Caco-2 (cell line): ENCODE measurements at regions not wholly inside any gene's neighbourhood (a gene's known extent, or its start where the extent isn't known, plus 50 kb on each side); places are given as distances from the start of the nearest gene placed in this dataset.

Experiments
- BruUV-seq: library from RNA; stranded (reverse); fragments of 400-500 nt; replicated peaks from 2 replicates; lab custom pipeline; 2021; lab: Mats Ljungman, UMichigan
- CTCF ChIA-PET: fragments of 300-600 bp; sonication (Branson Sonifier 250); formaldehyde crosslinking; loops from one replicate; lab custom pipeline; 2022; ENCODE audit warnings: antibody characterized with exemption; lab: Charles Lee
- POLR2A ChIA-PET: fragments of 300-600 bp; sonication (Branson Sonifier 250); formaldehyde crosslinking; loops from one replicate; lab custom pipeline; 2022; ENCODE audit warnings: antibody characterized with exemption; lab: Charles Lee
- DNase-seq, 2 experiments: peaks; one replicate each; pipeline versions ENCODE4 v3.0.0 to v3.0.0-alpha.2; 2020 to 2022
- H3K27me3 ChIP-seq: replicated peaks from 2 replicates; pipeline ENCODE4 v1.6.0; 2011; ENCODE audit warnings: low read length; ENCODE audit not compliant: control insufficient read depth, insufficient read depth
- H3K36me3 ChIP-seq: 2 replicates; pipeline ENCODE4 v1.5.1; 2011; ENCODE audit warnings: low read length; ENCODE audit not compliant: control insufficient read depth, insufficient read depth
- H3K4me1 ChIP-seq: fragments of 250-450 bp; sonication (Bioruptor Pico); 2 replicates; pipeline ENCODE4 v1.5.1; 2020; ENCODE audit warnings: mild to moderate bottlenecking
- H3K4me3 ChIP-seq: 2 replicates; pipeline ENCODE4 v1.5.1; 2011; ENCODE audit warnings: low read depth, mild to moderate bottlenecking, control low read depth, low read length
- H3K9me3 ChIP-seq: fragments of 250-450 bp; sonication (Bioruptor Pico); 2 replicates; pipeline ENCODE4 v1.5.1; 2020; ENCODE audit warnings: mild to moderate bottlenecking, moderate library complexity
- H3K27ac Mint-ChIP-seq: one replicate; pipeline ENCODE4 v1.8.0; 2022; ENCODE audit warnings: mixed read lengths; ENCODE audit not compliant: unreplicated experiment
- H3K27me3 Mint-ChIP-seq: one replicate; pipeline ENCODE4 v1.8.0; 2022; ENCODE audit warnings: mixed read lengths; ENCODE audit not compliant: insufficient read depth, unreplicated experiment
- H3K36me3 Mint-ChIP-seq: one replicate; pipeline ENCODE4 v1.8.0; 2022; ENCODE audit warnings: mild to moderate bottlenecking, mixed read lengths; ENCODE audit not compliant: insufficient read depth, unreplicated experiment
- H3K4me1 Mint-ChIP-seq: one replicate; pipeline ENCODE4 v1.8.0; 2022; ENCODE audit warnings: low read depth, mixed read lengths; ENCODE audit not compliant: unreplicated experiment
- H3K4me3 Mint-ChIP-seq: one replicate; pipeline ENCODE4 v1.8.0; 2022; ENCODE audit warnings: mild to moderate bottlenecking, moderate library complexity, mixed read lengths; ENCODE audit not compliant: unreplicated experiment
- H3K9me3 Mint-ChIP-seq: one replicate; pipeline ENCODE4 v1.8.0; 2022; ENCODE audit warnings: mixed read lengths; ENCODE audit not compliant: unreplicated experiment
- CTCF ChIP-seq, 2 experiments: fragments of 200-600 bp in 1 of 2; IDR thresholded peaks; 1 replicate in 1 of 2; 2 replicates in 1 of 2; pipeline versions ENCODE4 v1.5.1 to v1.8.0; 2011 to 2022; ENCODE audit warnings: antibody characterized with exemption in 1 of 2, control low read depth in 1 of 2, inconsistent platforms in 1 of 2, low read depth in 1 of 2, low read length in 1 of 2, mild to moderate bottlenecking in 1 of 2, moderate library complexity in 1 of 2; ENCODE audit not compliant: insufficient read depth in 1 of 2, severe bottlenecking in 1 of 2, unreplicated experiment in 1 of 2
- intact Hi-C: fragments of 100-400 bp; cut with micrococcal nuclease; formaldehyde crosslinking; loops from one replicate; pipeline ENCODE4 v1.10.0; 2022; ENCODE audit not compliant: unreplicated experiment

- H3K9me3 Mint-ChIP-seq, result no peaks in the 10 kb centered on the region
- DNase-seq, result no peak
- no peaks in the 10 kb centered on the region for H3K27me3 ChIP-seq
- ChIA-PET POLR2A (no interaction called here), CTCF (no interaction called here)
- intact Hi-C loops, result no loop called here
- H3K27ac Mint-ChIP-seq, result no peak overlapping the region
- H3K4me3 Mint-ChIP-seq, result no peak overlapping the region
- no peaks in the 10 kb centered on the region for H3K36me3 ChIP-seq
- no peaks in the 10 kb centered on the region for H3K9me3 ChIP-seq
- no peaks in the 10 kb centered on the region for H3K36me3 Mint-ChIP-seq
- H3K4me3 ChIP-seq, result no peak overlapping the region
- no peak for TF ChIP-seq CTCF (IDR thresholded peaks at IDR 0.05; ENCODE audit: insufficient read depth in 1 of 2, low read depth in 1 of 2, low read length in 1 of 2, severe bottlenecking in 1 of 2, unreplicated experiment in 1 of 2)
- BruUV-seq, result no TSS peak
- H3K4me1 Mint-ChIP-seq, result no peaks in the 10 kb centered on the region
- no peaks in the 10 kb centered on the region for H3K4me1 ChIP-seq
- H3K27me3 Mint-ChIP-seq, result no peaks in the 10 kb centered on the region
These were observed 949.7 kb upstream of the TMPRSS15 start for GRCh38 chr21:19353256-19353655.

GRCh38 chr21:19368944-19369343 is 965.4 kb upstream of the TMPRSS15 start:
- ChIA-PET CTCF (no interaction called here), POLR2A (no interaction called here)
- no peaks in the 10 kb centered on the region for H3K36me3 ChIP-seq
- no peaks in the 10 kb centered on the region for H3K27me3 ChIP-seq
- BruUV-seq, result no TSS peak
- no peaks in the 10 kb centered on the region for H3K9me3 ChIP-seq
- no peaks in the 10 kb centered on the region for H3K4me1 ChIP-seq
- Mint-ChIP-seq H3K4me1 (no peaks in the 10 kb centered on the region), H3K27me3 (no peaks in the 10 kb centered on the region), H3K36me3 (no peaks in the 10 kb centered on the region), H3K9me3 (no peaks in the 10 kb centered on the region), H3K27ac (no peak overlapping the region), H3K4me3 (no peak overlapping the region)
- intact Hi-C loops, result no loop called here
- DNase-seq, result no peak
- TF ChIP-seq CTCF (IDR thresholded peaks at IDR 0.05; ENCODE audit: insufficient read depth in 1 of 2, low read depth in 1 of 2, low read length in 1 of 2, severe bottlenecking in 1 of 2, unreplicated experiment in 1 of 2), result no peak
- H3K4me3 ChIP-seq, result no peak overlapping the region

- CTCF ChIA-PET, result no interaction called here
- no peak for DNase-seq
- Mint-ChIP-seq H3K27me3 (peaks cover 5% of the 10 kb centered on the region), H3K4me1 (no peaks in the 10 kb centered on the region), H3K4me3 (no peak overlapping the region), H3K36me3 (no peaks in the 10 kb centered on the region), H3K9me3 (no peaks in the 10 kb centered on the region), H3K27ac (no peak overlapping the region)
- no peak for TF ChIP-seq CTCF (IDR thresholded peaks at IDR 0.05; ENCODE audit: insufficient read depth in 1 of 2, low read depth in 1 of 2, low read length in 1 of 2, severe bottlenecking in 1 of 2, unreplicated experiment in 1 of 2)
- Histone ChIP-seq H3K9me3 (no peaks in the 10 kb centered on the region), H3K4me3 (no peak overlapping the region), H3K36me3 (no peaks in the 10 kb centered on the region), H3K27me3 (no peaks in the 10 kb centered on the region), H3K4me1 (no peaks in the 10 kb centered on the region)
- BruUV-seq, result no TSS peak
- POLR2A ChIA-PET, result no interaction called here
- intact Hi-C loops, result no loop called here
These were observed 988.8 kb upstream of the TMPRSS15 start for GRCh38 chr21:19392390-19392789.
